AG10803 (cell line): ENCODE measurements at regions not wholly inside any gene's neighbourhood (a gene's known extent, or its start where the extent isn't known, plus 50 kb on each side); places are given as distances from the start of the nearest gene placed in this dataset.

ENCODE experiments used
- DNase-seq: peaks from one replicate; pipeline ENCODE4 v3.0.0; 2010; ENCODE audit warnings: low read depth
- H3K4me3 ChIP-seq: 2 replicates; pipeline ENCODE4 v1.5.1; 2011; ENCODE audit warnings: mild to moderate bottlenecking, low read length, control low read depth
- TF ChIP-seq, protein P1 (sequence below): conservative IDR thresholded peaks from 2 replicates; pipeline ENCODE4 v1.5.1; 2011; ENCODE audit warnings: mild to moderate bottlenecking, low read length, control low read depth, inconsistent platforms

DNA sequence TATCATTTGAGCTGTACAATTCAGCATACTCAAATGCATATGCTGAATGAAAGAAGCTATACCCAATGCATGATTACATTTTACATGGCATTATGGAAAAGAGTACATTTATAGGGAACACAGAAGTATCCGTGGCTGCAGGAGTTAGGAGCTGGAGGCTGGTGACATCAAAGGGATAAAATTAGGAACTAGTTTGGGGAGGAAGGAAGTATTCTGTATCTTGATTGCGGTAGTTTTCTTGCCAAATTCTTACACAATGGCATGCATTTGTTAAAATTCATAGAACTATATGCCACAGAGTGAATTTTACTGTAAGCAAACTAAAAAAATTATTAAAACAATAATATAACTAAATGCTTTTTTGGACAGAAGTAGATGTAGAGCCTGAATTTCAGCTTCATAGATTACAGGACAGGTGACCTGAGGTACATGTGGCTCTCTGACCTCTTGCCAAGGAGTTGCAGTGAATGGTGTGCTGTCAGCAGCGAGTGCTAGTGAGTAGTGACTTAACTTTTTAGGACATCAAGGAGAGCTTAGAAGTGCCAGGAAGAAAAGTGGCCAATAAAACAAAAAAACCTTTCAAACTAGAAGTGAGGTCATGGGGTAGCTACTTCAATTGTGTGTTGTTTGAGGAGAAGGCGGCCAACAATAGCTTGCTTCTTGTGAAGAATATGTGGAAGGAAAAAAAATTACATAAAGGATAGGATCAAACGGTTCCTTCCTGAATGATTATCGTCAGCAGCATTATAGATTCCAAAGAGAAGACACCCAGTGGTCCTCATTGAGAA is 514.9 kb upstream of the CLINT1 start:
- DNase-seq, result no peak
- TF ChIP-seq, protein P1, sequence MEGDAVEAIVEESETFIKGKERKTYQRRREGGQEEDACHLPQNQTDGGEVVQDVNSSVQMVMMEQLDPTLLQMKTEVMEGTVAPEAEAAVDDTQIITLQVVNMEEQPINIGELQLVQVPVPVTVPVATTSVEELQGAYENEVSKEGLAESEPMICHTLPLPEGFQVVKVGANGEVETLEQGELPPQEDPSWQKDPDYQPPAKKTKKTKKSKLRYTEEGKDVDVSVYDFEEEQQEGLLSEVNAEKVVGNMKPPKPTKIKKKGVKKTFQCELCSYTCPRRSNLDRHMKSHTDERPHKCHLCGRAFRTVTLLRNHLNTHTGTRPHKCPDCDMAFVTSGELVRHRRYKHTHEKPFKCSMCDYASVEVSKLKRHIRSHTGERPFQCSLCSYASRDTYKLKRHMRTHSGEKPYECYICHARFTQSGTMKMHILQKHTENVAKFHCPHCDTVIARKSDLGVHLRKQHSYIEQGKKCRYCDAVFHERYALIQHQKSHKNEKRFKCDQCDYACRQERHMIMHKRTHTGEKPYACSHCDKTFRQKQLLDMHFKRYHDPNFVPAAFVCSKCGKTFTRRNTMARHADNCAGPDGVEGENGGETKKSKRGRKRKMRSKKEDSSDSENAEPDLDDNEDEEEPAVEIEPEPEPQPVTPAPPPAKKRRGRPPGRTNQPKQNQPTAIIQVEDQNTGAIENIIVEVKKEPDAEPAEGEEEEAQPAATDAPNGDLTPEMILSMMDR, result no peak

DNA sequence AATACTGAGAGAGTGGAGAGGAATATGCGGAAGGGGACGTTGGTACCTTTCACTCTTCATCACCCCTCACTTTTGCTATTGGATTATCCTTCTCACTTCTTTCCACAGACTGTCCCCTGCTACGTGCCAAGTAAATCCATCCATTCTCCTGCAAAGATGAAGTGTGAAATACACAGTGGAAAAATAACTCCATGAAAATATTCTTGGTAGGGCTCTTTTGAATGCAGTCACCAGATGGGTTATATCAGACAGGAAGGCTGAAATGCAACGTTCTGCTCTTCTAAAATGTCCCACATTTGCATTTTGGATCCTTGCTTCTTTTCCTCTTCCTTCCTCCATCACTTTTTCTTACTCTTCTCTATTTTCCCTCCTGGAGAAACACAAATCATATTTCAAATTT is 510.3 kb upstream of the CLINT1 start:
- TF ChIP-seq, protein P1, result no peak
- H3K4me3 ChIP-seq, result no peak overlapping the region
- DNase-seq, result no peak

More for the DNA sequence above, 514.9 kb upstream of the CLINT1 start:
- H3K4me3 ChIP-seq, result no peak overlapping the region

DNA sequence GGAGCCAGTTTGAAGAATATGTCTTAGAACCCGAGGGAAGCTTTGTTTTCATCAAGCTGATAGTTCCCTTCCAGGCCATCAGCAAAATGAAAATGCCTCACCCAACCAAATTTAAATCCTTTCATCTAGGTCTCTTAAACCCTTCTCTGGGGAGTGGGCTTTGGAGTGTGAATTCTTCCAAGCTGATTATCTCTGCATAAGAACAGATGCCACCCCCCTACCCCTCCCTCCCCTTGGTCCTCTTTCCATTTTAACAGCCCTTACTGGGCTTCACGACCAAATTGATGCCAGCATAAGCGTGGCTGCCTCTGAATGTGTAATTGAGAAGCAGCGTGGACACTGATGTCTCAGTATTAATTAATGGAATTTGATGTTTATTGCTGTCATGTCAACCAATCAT is 509.7 kb upstream of the CLINT1 start:
- DNase-seq, result no peak
- TF ChIP-seq, protein P1, result no peak
- H3K4me3 ChIP-seq, result no peak overlapping the region

DNA sequence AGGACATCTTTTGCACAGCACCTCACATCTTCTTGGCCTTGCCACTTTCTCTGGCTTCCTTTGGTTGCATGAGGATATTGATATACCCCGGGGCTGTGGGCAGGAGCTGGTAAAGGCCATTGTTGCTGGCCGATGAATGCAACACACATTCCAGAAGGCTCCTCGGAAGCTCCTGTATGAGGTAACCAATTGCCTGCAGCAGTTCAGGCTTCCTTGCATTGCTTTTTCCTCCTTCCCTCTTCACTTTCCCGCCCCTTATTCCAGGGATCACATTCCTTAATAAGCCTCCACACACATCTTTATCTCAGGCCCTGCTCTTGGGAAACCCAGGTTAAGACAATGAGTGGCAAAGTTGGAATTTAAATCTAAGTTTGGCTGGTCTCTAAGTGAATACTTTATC is 505.4 kb upstream of the CLINT1 start:
- no peak overlapping the region for H3K4me3 ChIP-seq
- TF ChIP-seq, protein P1, result no peak
- no peak for DNase-seq

DNA sequence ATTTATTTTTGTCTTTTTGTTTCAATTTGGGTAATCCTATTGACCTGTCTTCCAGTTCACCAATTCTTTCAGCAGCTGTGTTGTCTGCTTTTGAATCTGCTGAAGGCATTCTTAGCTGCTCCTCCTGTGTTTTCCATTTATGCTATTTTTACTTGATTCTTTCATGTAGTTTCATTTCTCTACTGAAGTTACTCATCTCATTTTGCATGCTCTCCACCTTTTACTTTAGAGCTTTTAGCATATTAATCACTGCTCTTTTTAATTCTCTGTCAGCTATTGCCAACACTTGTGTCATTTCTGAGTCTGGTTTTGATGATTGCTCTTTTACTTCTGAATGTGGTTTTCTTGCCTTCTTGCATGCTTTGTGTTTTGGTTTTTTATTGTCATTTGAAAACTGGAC is 496.0 kb upstream of the CLINT1 start:
- DNase-seq, result peak; percentile 18
- TF ChIP-seq, protein P1, result no peak
- H3K4me3 ChIP-seq, result no peak overlapping the region

DNA sequence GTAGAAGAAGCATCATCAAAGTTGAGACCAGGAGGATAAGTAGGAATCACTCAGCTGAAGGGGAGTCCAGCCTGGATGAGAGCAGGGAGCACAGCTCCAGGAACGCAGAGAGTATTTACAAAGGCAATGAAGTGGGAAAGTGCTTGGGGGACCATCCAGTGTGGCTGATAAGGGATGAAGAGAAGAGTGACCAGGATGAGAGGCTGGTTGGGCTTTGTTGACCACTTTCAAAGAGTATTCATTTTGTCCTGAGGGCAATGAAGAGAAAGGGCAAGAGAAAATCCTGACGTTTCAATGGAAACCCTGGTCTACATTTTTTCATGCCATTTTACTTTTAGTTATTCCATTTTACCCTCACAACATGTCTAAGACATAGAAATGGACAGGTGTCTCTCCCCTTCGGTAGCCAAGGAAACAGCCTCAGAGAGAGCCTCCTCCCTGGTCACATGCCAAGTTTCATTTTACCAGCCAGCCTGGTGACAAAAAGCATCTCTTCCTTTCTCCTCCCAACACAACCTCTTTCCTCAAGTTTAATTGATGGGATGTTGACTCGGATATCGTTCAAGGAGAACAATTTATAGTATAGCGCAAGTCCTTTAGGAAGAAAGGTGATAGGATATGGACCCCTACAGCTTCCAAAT is 492.7 kb upstream of the CLINT1 start:
- no peak overlapping the region for H3K4me3 ChIP-seq
- TF ChIP-seq, protein P1, result no peak
- no peak for DNase-seq

DNA sequence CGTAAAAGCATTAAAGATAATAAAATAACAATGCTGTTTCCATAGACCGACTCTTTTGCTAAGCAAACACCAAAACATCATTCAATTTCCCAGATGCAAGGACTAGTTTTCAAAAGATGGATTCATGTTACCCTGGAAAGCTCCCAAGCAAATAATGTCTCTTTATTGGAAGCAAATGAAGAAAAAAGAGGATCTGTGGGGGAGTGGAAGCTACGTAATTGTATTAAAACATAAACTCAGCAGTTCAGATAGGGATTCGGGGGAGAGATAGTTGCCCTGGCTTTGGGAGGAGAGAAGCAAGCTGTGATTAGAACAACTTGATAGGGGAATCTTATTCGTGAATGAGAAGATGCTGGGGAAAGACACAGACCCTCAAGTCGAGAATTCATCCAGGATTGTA is 491.0 kb upstream of the CLINT1 start:
- TF ChIP-seq, protein P1, result no peak
- DNase-seq, result no peak
- H3K4me3 ChIP-seq, result no peak overlapping the region
